ENCODE measurements at regions not wholly inside any gene's neighbourhood (a gene's known extent, or its start where the extent isn't known, plus 50 kb on each side); places are given as distances from the start of the nearest gene placed in this dataset.

GRCh38 chr21:25036775-25037174, 570.5 kb downstream of the MRPL39 start:
- Histone ChIP-seq H3K36me3 (ENCODE audit: control insufficient read depth in 2 of 3, insufficient read depth in 3 of 3, low read length in 3 of 3) (no peaks in the 10 kb centered on the region), H3K9me3 (ENCODE audit: control insufficient read depth in 2 of 3, low read length in 3 of 3) (no peaks in the 10 kb centered on the region), H3K4me1 (ENCODE audit: control insufficient read depth in 2 of 2, insufficient read depth in 2 of 2, low read length in 2 of 2) (no peaks in the 10 kb centered on the region), H3K27ac (ENCODE audit: low read depth, low read length) (no peak overlapping the region), H3K4me3 (ENCODE audit: low read length) (no peak overlapping the region), H3K27me3 (ENCODE audit: control insufficient read depth in 2 of 2, insufficient read depth in 2 of 2, low read length in 2 of 2) (no peaks in the 10 kb centered on the region)
- ChIA-PET POLR2A (no interaction called here), CTCF (no interaction called here)
- Mint-ChIP-seq H3K4me1 (peaks cover 0 to 1% (median 0%) of the 10 kb centered on the region in 7 donors), H3K27ac (no peak overlapping the region), H3K4me3 (no peak overlapping the region), H3K27me3 (no peaks in the 10 kb centered on the region), H3K9me3 (peaks cover 0 to 6% (median 0%) of the 10 kb centered on the region in 11 donors), H3K36me3 (no peaks in the 10 kb centered on the region)
- no peak for DNase-seq
- intact Hi-C loops (cut with micrococcal nuclease) = no loop called here
- no peak for ATAC-seq

- Histone ChIP-seq H3K9me3 (ENCODE audit: control insufficient read depth in 2 of 3, low read length in 3 of 3) (no peaks in the 10 kb centered on the region), H3K36me3 (ENCODE audit: control insufficient read depth in 2 of 3, insufficient read depth in 3 of 3, low read length in 3 of 3) (no peaks in the 10 kb centered on the region), H3K27ac (ENCODE audit: low read depth, low read length) (no peak overlapping the region), H3K4me3 (ENCODE audit: low read length) (no peak overlapping the region), H3K4me1 (ENCODE audit: control insufficient read depth in 2 of 2, insufficient read depth in 2 of 2, low read length in 2 of 2) (no peaks in the 10 kb centered on the region), H3K27me3 (ENCODE audit: control insufficient read depth in 2 of 2, insufficient read depth in 2 of 2, low read length in 2 of 2) (no peaks in the 10 kb centered on the region)
- POLR2A ChIA-PET = no interaction called here
- H3K9me3 Mint-ChIP-seq = peaks cover 0 to 6% (median 2%) of the 10 kb centered on the region in 11 donors
- peaks cover 0 to 4% (median 0%) of the 10 kb centered on the region in 5 donors for H3K27me3 Mint-ChIP-seq
- intact Hi-C loops (cut with micrococcal nuclease) = no loop called here
- no peak overlapping the region for H3K4me3 Mint-ChIP-seq
- H3K36me3 Mint-ChIP-seq = no peaks in the 10 kb centered on the region
- H3K27ac Mint-ChIP-seq = no peak overlapping the region
- no peak for ATAC-seq
- CTCF ChIA-PET = no interaction called here
- DNase-seq = no peak
- H3K4me1 Mint-ChIP-seq = no peaks in the 10 kb centered on the region
Measured at GRCh38 chr21:25031750-25032149, 575.5 kb downstream of the MRPL39 start.

DNA sequence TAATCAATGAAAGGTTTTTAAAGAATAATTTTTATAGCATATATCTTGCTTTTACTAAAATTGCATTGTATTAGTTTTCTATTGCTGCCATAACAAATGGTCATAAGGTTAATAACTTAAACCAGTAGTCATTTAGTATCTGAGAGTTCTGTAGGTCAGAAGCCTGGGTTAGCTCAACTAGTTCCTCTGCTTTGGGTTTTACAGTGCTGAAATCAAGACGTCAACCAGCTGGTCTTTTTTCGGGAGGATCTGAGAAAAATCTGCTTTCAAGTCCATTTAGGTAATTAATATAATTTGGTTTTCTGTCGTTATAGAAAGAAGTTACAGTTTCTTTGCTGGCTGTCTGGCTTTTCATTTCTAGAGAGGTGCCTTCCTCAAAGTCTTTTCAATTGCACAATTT, 577.7 kb downstream of the MRPL39 start:
- Mint-ChIP-seq H3K36me3 (no peaks in the 10 kb centered on the region), H3K27me3 (peaks cover 0 to 4% (median 0%) of the 10 kb centered on the region in 5 donors), H3K4me3 (no peak overlapping the region), H3K9me3 (peaks cover 0 to 7% (median 4%) of the 10 kb centered on the region in 11 donors), H3K27ac (no peak overlapping the region), H3K4me1 (no peaks in the 10 kb centered on the region)
- no peak for DNase-seq
- CTCF ChIA-PET = no interaction called here
- H3K27me3 ChIP-seq (ENCODE audit: control insufficient read depth in 2 of 2, insufficient read depth in 2 of 2, low read length in 2 of 2) = no peaks in the 10 kb centered on the region
- ATAC-seq = no peak
- H3K4me3 ChIP-seq (ENCODE audit: low read length) = no peak overlapping the region
- intact Hi-C loops (cut with micrococcal nuclease) = no loop called here
- H3K36me3 ChIP-seq (ENCODE audit: control insufficient read depth in 2 of 3, insufficient read depth in 3 of 3, low read length in 3 of 3) = no peaks in the 10 kb centered on the region
- POLR2A ChIA-PET = no interaction called here
- no peaks in the 10 kb centered on the region for H3K4me1 ChIP-seq (ENCODE audit: control insufficient read depth in 2 of 2, insufficient read depth in 2 of 2, low read length in 2 of 2)
- H3K9me3 ChIP-seq (ENCODE audit: control insufficient read depth in 2 of 3, low read length in 3 of 3) = no peaks in the 10 kb centered on the region
- H3K27ac ChIP-seq (ENCODE audit: low read depth, low read length) = no peak overlapping the region

DNA sequence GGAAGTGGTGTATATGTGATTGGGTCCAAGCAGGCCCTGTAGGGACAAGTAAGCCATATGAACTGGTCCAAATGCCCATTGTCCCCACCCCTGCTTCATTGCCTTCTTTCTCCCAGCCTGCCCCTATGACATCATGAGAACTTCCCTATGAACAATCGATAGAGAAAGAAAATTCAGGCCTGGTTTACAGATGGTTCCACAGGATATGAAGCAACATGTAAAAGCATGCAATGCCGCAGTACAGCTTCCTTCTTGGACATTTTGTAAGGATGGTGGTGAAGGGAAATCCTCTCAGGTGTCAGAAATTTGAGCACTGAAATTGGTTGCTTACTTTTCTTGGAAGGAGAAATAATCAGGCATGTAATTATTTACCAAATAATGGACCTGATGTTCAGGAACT, 581.7 kb downstream of the MRPL39 start:
- CTCF ChIA-PET = no interaction called here
- intact Hi-C loops (cut with micrococcal nuclease) = no loop called here
- no peak for ATAC-seq

GRCh38 chr21:25024639-25025038, 582.6 kb downstream of the MRPL39 start:
- no peaks in the 10 kb centered on the region for H3K4me1 Mint-ChIP-seq
- H3K27me3 Mint-ChIP-seq = peaks cover 0 to 4% (median 0%) of the 10 kb centered on the region in 5 donors
- H3K27ac Mint-ChIP-seq = no peak overlapping the region
- Histone ChIP-seq H3K4me1 (ENCODE audit: control insufficient read depth in 2 of 2, insufficient read depth in 2 of 2, low read length in 2 of 2) (no peaks in the 10 kb centered on the region), H3K36me3 (ENCODE audit: control insufficient read depth in 2 of 3, insufficient read depth in 3 of 3, low read length in 3 of 3) (no peaks in the 10 kb centered on the region), H3K27ac (ENCODE audit: low read depth, low read length) (no peak overlapping the region), H3K9me3 (ENCODE audit: control insufficient read depth in 2 of 3, low read length in 3 of 3) (no peaks in the 10 kb centered on the region), H3K4me3 (ENCODE audit: low read length) (no peak overlapping the region), H3K27me3 (ENCODE audit: control insufficient read depth in 2 of 2, insufficient read depth in 2 of 2, low read length in 2 of 2) (no peaks in the 10 kb centered on the region)
- peaks cover 0 to 4% (median 0%) of the 10 kb centered on the region in 5 donors for H3K36me3 Mint-ChIP-seq
- peaks cover 0 to 12% (median 7%) of the 10 kb centered on the region in 11 donors for H3K9me3 Mint-ChIP-seq
- DNase-seq = no peak
- intact Hi-C loops (cut with micrococcal nuclease) = no loop called here
- ChIA-PET POLR2A (interaction anchor here (0.6 kb wide), 1 partner anchor 75 kb away, joined by 3 read pairs; no protein-coding TSS in a partner anchor), CTCF (no interaction called here)
- no peak overlapping the region for H3K4me3 Mint-ChIP-seq
- ATAC-seq = peak; percentile 10

More for the DNA sequence above, 581.7 kb downstream of the MRPL39 start:
- Mint-ChIP-seq H3K27me3 (peaks cover 0 to 4% (median 0%) of the 10 kb centered on the region in 5 donors), H3K27ac (no peak overlapping the region), H3K36me3 (no peaks in the 10 kb centered on the region), H3K9me3 (peaks cover 0 to 8% (median 4%) of the 10 kb centered on the region in 11 donors), H3K4me1 (no peaks in the 10 kb centered on the region), H3K4me3 (no peak overlapping the region)
- POLR2A ChIA-PET = no interaction called here
- no peaks in the 10 kb centered on the region for H3K9me3 ChIP-seq (ENCODE audit: control insufficient read depth in 2 of 3, low read length in 3 of 3)
- DNase-seq = no peak
- no peak overlapping the region for H3K27ac ChIP-seq (ENCODE audit: low read depth, low read length)
- H3K36me3 ChIP-seq (ENCODE audit: control insufficient read depth in 2 of 3, insufficient read depth in 3 of 3, low read length in 3 of 3) = no peaks in the 10 kb centered on the region
- no peaks in the 10 kb centered on the region for H3K27me3 ChIP-seq (ENCODE audit: control insufficient read depth in 2 of 2, insufficient read depth in 2 of 2, low read length in 2 of 2)
- H3K4me3 ChIP-seq (ENCODE audit: low read length) = no peak overlapping the region
- H3K4me1 ChIP-seq (ENCODE audit: control insufficient read depth in 2 of 2, insufficient read depth in 2 of 2, low read length in 2 of 2) = no peaks in the 10 kb centered on the region

- peaks cover 0 to 7% (median 0%) of the 10 kb centered on the region in 5 donors for H3K36me3 Mint-ChIP-seq
- Histone ChIP-seq H3K27ac (ENCODE audit: low read depth, low read length) (no peak overlapping the region), H3K27me3 (ENCODE audit: control insufficient read depth in 2 of 2, insufficient read depth in 2 of 2, low read length in 2 of 2) (no peaks in the 10 kb centered on the region), H3K36me3 (ENCODE audit: control insufficient read depth in 2 of 3, insufficient read depth in 3 of 3, low read length in 3 of 3) (no peaks in the 10 kb centered on the region), H3K4me1 (ENCODE audit: control insufficient read depth in 2 of 2, insufficient read depth in 2 of 2, low read length in 2 of 2) (no peaks in the 10 kb centered on the region), H3K9me3 (ENCODE audit: control insufficient read depth in 2 of 3, low read length in 3 of 3) (no peaks in the 10 kb centered on the region), H3K4me3 (ENCODE audit: low read length) (no peak overlapping the region)
- H3K4me1 Mint-ChIP-seq = no peaks in the 10 kb centered on the region
- ChIA-PET POLR2A (no interaction called here), CTCF (no interaction called here)
- H3K4me3 Mint-ChIP-seq = no peak overlapping the region
- H3K27ac Mint-ChIP-seq = no peak overlapping the region
- no peaks in the 10 kb centered on the region for H3K27me3 Mint-ChIP-seq
- ATAC-seq (no peak), DNase-seq (no peak)
- intact Hi-C loops (cut with micrococcal nuclease) = no loop called here
- H3K9me3 Mint-ChIP-seq = peaks cover 0 to 18% (median 7%) of the 10 kb centered on the region in 11 donors
Measured at GRCh38 chr21:25005388-25005787, 601.9 kb downstream of the MRPL39 start.

DNA sequence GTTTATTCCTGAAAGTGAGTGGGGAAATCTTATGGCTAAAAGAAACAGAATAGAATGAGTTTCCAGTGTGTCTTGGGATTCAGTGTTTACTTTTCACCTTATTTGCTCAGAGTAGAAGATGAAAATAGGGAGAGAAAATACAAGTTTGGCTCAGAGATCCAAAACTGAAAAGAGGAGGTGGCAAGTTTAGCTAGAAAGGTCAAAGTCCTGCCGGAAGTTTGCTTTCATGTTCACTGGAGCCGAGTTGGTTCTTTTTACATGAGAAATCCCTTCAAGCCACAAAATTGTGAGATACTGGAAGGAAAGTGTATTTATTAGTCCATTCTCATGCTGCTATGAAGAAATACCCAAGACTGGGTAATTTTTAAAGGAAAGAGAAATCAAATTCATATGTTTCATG, 604.6 kb downstream of the MRPL39 start:
- DNase-seq = no peak
- Histone ChIP-seq H3K27me3 (ENCODE audit: control insufficient read depth in 2 of 2, insufficient read depth in 2 of 2, low read length in 2 of 2) (no peaks in the 10 kb centered on the region), H3K4me1 (ENCODE audit: control insufficient read depth in 2 of 2, insufficient read depth in 2 of 2, low read length in 2 of 2) (no peaks in the 10 kb centered on the region), H3K27ac (ENCODE audit: low read depth, low read length) (no peak overlapping the region), H3K36me3 (ENCODE audit: control insufficient read depth in 2 of 3, insufficient read depth in 3 of 3, low read length in 3 of 3) (no peaks in the 10 kb centered on the region), H3K9me3 (ENCODE audit: control insufficient read depth in 2 of 3, low read length in 3 of 3) (no peaks in the 10 kb centered on the region), H3K4me3 (ENCODE audit: low read length) (no peak overlapping the region)
- no peak for ATAC-seq
- CTCF ChIA-PET = no interaction called here
- intact Hi-C loops (cut with micrococcal nuclease) = no loop called here
- Mint-ChIP-seq H3K9me3 (peaks cover 0 to 24% (median 7%) of the 10 kb centered on the region in 11 donors), H3K27ac (no peak overlapping the region), H3K4me3 (no peak overlapping the region), H3K27me3 (no peaks in the 10 kb centered on the region), H3K36me3 (peaks cover 0 to 7% (median 0%) of the 10 kb centered on the region in 5 donors), H3K4me1 (no peaks in the 10 kb centered on the region)
- POLR2A ChIA-PET = no interaction called here
